GM21825 (cell line): ENCODE measurements at regions not wholly inside any gene's neighbourhood (a gene's known extent, or its start where the extent isn't known, plus 50 kb on each side); places are given as distances from the start of the nearest gene placed in this dataset.

Experiments
- ATAC-seq: cut with Tn5 transposase; IDR thresholded peaks from one replicate; pipeline ENCODE4 v1.9.1; 2021; ENCODE audit warnings: mild to moderate bottlenecking, moderate library complexity; ENCODE audit not compliant: unreplicated experiment

GRCh38 chr2:76326636-76327035, 615.9 kb upstream of the GCFC2 start:
- no peak for ATAC-seq

GRCh38 chr2:76323381-76323780, 612.7 kb upstream of the GCFC2 start:
- ATAC-seq: no peak

GRCh38 chr2:76320716-76321115, 610.0 kb upstream of the GCFC2 start:
- ATAC-seq: no peak

- ATAC-seq: no peak
Observed at GRCh38 chr2:76318848-76319360, 608.2 kb upstream of the GCFC2 start.

GRCh38 chr2:76316691-76317090, 606.0 kb upstream of the GCFC2 start:
- ATAC-seq: no peak

- no peak for ATAC-seq
Observed at GRCh38 chr2:76314271-76315020, 603.7 kb upstream of the GCFC2 start.

- no peak for ATAC-seq
Observed at GRCh38 chr2:76312236-76312635, 601.5 kb upstream of the GCFC2 start.

GRCh38 chr2:76311728-76312127, 601.0 kb upstream of the GCFC2 start:
- ATAC-seq: no peak

GRCh38 chr2:76310894-76311633, 600.3 kb upstream of the GCFC2 start:
- no peak for ATAC-seq

- no peak for ATAC-seq
Observed at GRCh38 chr2:76307495-76307894, 596.8 kb upstream of the GCFC2 start.

GRCh38 chr2:76298041-76298440, 587.3 kb upstream of the GCFC2 start:
- no peak for ATAC-seq

GRCh38 chr2:76296438-76296837, 585.7 kb upstream of the GCFC2 start:
- ATAC-seq: no peak

GRCh38 chr2:76295762-76296161, 585.0 kb upstream of the GCFC2 start:
- no peak for ATAC-seq

- ATAC-seq: no peak
Observed at GRCh38 chr2:76288598-76288997, 577.9 kb upstream of the GCFC2 start.

GRCh38 chr2:76288146-76288545, 577.4 kb upstream of the GCFC2 start:
- no peak for ATAC-seq

GRCh38 chr2:76283350-76283749, 572.6 kb upstream of the GCFC2 start:
- ATAC-seq: no peak

GRCh38 chr2:76281156-76281841, 570.6 kb upstream of the GCFC2 start:
- no peak for ATAC-seq

GRCh38 chr2:76280686-76281085, 570.0 kb upstream of the GCFC2 start:
- no peak for ATAC-seq

- ATAC-seq: no peak
Observed at GRCh38 chr2:76279142-76279541, 568.4 kb upstream of the GCFC2 start.

- ATAC-seq: no peak
Observed at GRCh38 chr2:76275788-76276187, 565.1 kb upstream of the GCFC2 start.

- no peak for ATAC-seq
Observed at GRCh38 chr2:76274676-76275075, 564.0 kb upstream of the GCFC2 start.

GRCh38 chr2:76274160-76274559, 563.4 kb upstream of the GCFC2 start:
- ATAC-seq: no peak
